Skeletal muscle tissue (tissue), 3 donors: ENCODE measurements at regions not wholly inside any gene's neighbourhood (a gene's known extent, or its start where the extent isn't known, plus 50 kb on each side); places are given as distances from the start of the nearest gene placed in this dataset.
"Not testable (repeated sequence)": the region's sequence is repeated elsewhere in the genome, so short reads cannot be mapped to it uniquely, and the experiment has no call there.

Experiments used
- H3K27ac ChIP-seq: one replicate; pipeline ENCODE4 v1.7.0; 2013; ENCODE audit warnings: mild to moderate bottlenecking, low read depth, low read length, inconsistent platforms
- H3K27me3 ChIP-seq, 3 donors: one replicate each; pipeline ENCODE4 v1.7.0; 2013; ENCODE audit warnings: low read length in 3 of 3; ENCODE audit not compliant: control insufficient read depth in 3 of 3, insufficient read depth in 3 of 3
- H3K36me3 ChIP-seq, 3 donors: one replicate each; pipeline ENCODE4 v1.7.0; 2013; ENCODE audit warnings: low read length in 3 of 3; ENCODE audit not compliant: control insufficient read depth in 3 of 3, insufficient read depth in 3 of 3
- H3K4me1 ChIP-seq, 3 donors: one replicate each; pipeline ENCODE4 v1.7.0; 2013; ENCODE audit warnings: low read length in 3 of 3, mild to moderate bottlenecking in 3 of 3; ENCODE audit not compliant: control insufficient read depth in 3 of 3, insufficient read depth in 3 of 3
- H3K4me3 ChIP-seq, 3 donors: one replicate each; pipeline ENCODE4 v1.7.0; 2013; ENCODE audit warnings: low read length in 3 of 3
- H3K9ac ChIP-seq, 3 donors: one replicate each; pipeline ENCODE4 v1.7.0; 2013; ENCODE audit warnings: low read length in 3 of 3, mild to moderate bottlenecking in 3 of 3, moderate library complexity in 2 of 3, low read depth in 1 of 3
- H3K9me3 ChIP-seq, 3 donors: one replicate each; pipeline ENCODE4 v1.7.0; 2013; ENCODE audit warnings: low read length in 3 of 3; ENCODE audit not compliant: control insufficient read depth in 3 of 3
- donor health status: Osteomylitis.

- H3K9me3 ChIP-seq = no peaks in the 10 kb centered on the region
- H3K4me1 ChIP-seq = no peaks in the 10 kb centered on the region
- no peak overlapping the region for H3K27ac ChIP-seq
- no peak overlapping the region for H3K4me3 ChIP-seq
- no peaks in the 10 kb centered on the region for H3K36me3 ChIP-seq
- no peaks in the 10 kb centered on the region for H3K27me3 ChIP-seq
- H3K9ac ChIP-seq = no peak overlapping the region
Measured at GRCh38 chr3:82637574-82637973, 876.1 kb upstream of the GBE1 start.

DNA sequence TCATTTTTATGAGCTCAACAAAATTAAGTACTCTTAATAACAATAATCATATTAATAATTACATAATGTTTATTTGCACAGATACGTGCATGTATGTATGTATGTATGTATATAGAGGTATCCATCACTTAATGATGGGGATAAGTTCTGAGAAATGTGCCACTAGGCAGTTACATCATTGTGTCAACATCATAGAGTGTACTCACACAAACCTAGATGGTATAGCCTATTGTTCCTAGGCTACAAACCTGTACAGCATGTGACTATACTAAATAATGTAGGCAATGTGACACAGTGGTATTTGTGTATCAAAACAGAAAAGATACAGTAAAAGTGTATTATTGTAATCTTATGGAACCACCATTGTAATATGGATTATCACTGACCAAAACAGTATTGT, 874.7 kb upstream of the GBE1 start:
- no peaks in the 10 kb centered on the region for H3K4me1 ChIP-seq
- H3K9me3 ChIP-seq = no peaks in the 10 kb centered on the region
- H3K27me3 ChIP-seq = no peaks in the 10 kb centered on the region
- H3K27ac ChIP-seq = no peak overlapping the region
- H3K4me3 ChIP-seq = no peak overlapping the region
- no peak overlapping the region for H3K9ac ChIP-seq
- no peaks in the 10 kb centered on the region for H3K36me3 ChIP-seq

DNA sequence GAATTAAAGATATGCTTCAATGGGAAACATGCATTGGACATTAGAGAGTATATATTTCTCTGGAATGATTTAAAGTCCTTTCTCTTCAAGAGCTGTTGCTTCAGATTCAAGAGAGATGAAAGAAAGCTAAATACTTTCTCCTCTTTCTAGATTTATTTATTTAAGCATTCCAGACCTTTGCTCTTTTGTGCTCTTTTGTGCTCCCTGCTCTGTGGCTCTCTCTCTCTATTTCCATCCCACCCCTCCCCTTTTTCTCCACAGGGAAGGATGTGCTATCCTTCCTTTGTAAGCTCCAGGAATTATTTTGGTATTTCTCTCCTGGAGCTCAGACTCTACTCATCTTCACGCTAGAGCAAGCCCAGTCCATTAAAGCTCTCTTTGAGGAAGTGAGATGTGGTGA, 871.9 kb upstream of the GBE1 start:
- Histone ChIP-seq H3K36me3 (no peaks in the 10 kb centered on the region), H3K9ac (no peak overlapping the region), H3K27ac (no peak overlapping the region), H3K4me1 (no peaks in the 10 kb centered on the region), H3K9me3 (no peaks in the 10 kb centered on the region), H3K4me3 (no peak overlapping the region), H3K27me3 (no peaks in the 10 kb centered on the region)

GRCh38 chr3:82629937-82630336, 868.5 kb upstream of the GBE1 start:
- H3K4me3 ChIP-seq = no peak overlapping the region
- H3K9ac ChIP-seq = no peak overlapping the region
- H3K4me1 ChIP-seq = no peaks in the 10 kb centered on the region
- no peaks in the 10 kb centered on the region for H3K36me3 ChIP-seq
- no peak overlapping the region for H3K27ac ChIP-seq
- no peaks in the 10 kb centered on the region for H3K27me3 ChIP-seq
- no peaks in the 10 kb centered on the region for H3K9me3 ChIP-seq

- H3K4me1 ChIP-seq = no peaks in the 10 kb centered on the region
- H3K9ac ChIP-seq = no peak overlapping the region
- H3K4me3 ChIP-seq = no peak overlapping the region
- H3K27me3 ChIP-seq = no peaks in the 10 kb centered on the region
- H3K36me3 ChIP-seq = no peaks in the 10 kb centered on the region
- H3K9me3 ChIP-seq = peaks cover 0 to 3% (median 0%) of the 10 kb centered on the region in 3 donors
- H3K27ac ChIP-seq = no peak overlapping the region
Measured at GRCh38 chr3:82628385-82629014, 867.1 kb upstream of the GBE1 start.

DNA sequence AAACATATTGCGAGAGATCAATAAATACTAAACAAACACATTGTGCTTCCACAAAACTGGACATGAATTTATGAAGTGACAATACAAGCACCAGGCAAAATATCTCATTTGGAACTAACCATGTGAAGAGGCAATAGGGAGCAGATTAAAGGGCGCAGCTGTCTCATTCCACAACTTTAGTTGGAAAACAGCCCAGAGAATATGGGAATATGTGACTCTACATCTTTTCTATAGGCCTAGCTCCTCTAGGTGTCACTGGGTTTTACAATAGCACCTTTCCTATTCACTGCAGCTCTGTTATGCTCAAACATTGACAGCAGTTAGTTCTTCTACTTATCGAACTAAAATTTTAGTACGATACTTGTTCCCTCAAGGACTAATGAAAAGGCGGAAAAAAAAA, 866.3 kb upstream of the GBE1 start:
- Histone ChIP-seq H3K27me3 (no peaks in the 10 kb centered on the region), H3K4me1 (no peaks in the 10 kb centered on the region), H3K27ac (no peak overlapping the region), H3K9ac (no peak overlapping the region), H3K4me3 (no peak overlapping the region), H3K9me3 (peaks cover 0 to 3% (median 0%) of the 10 kb centered on the region in 3 donors), H3K36me3 (no peaks in the 10 kb centered on the region)

- not testable (repeated sequence) for H3K9me3 ChIP-seq, H3K4me1 ChIP-seq, H3K9ac ChIP-seq, H3K27ac ChIP-seq, H3K4me3 ChIP-seq, H3K36me3 ChIP-seq, H3K27me3 ChIP-seq
Measured at GRCh38 chr3:82620744-82621143, 859.3 kb upstream of the GBE1 start.

GRCh38 chr3:82618594-82618993, 857.1 kb upstream of the GBE1 start:
- Histone ChIP-seq H3K27ac (no peak overlapping the region), H3K4me1 (no peaks in the 10 kb centered on the region), H3K36me3 (no peaks in the 10 kb centered on the region), H3K9me3 (no peaks in the 10 kb centered on the region), H3K4me3 (no peak overlapping the region), H3K27me3 (no peaks in the 10 kb centered on the region), H3K9ac (no peak overlapping the region)

- no peak overlapping the region for H3K4me3 ChIP-seq
- no peak overlapping the region for H3K9ac ChIP-seq
- no peaks in the 10 kb centered on the region for H3K9me3 ChIP-seq
- H3K4me1 ChIP-seq = no peaks in the 10 kb centered on the region
- no peaks in the 10 kb centered on the region for H3K27me3 ChIP-seq
- no peaks in the 10 kb centered on the region for H3K36me3 ChIP-seq
- no peak overlapping the region for H3K27ac ChIP-seq
Measured at GRCh38 chr3:82610236-82610635, 848.8 kb upstream of the GBE1 start.

GRCh38 chr3:82607391-82607790, 845.9 kb upstream of the GBE1 start:
- no peaks in the 10 kb centered on the region for H3K4me1 ChIP-seq
- no peaks in the 10 kb centered on the region for H3K27me3 ChIP-seq
- H3K27ac ChIP-seq = no peak overlapping the region
- no peaks in the 10 kb centered on the region for H3K36me3 ChIP-seq
- peaks cover 0 to 2% (median 0%) of the 10 kb centered on the region in 3 donors for H3K9me3 ChIP-seq
- H3K9ac ChIP-seq = no peak overlapping the region
- H3K4me3 ChIP-seq = no peak overlapping the region

- no peaks in the 10 kb centered on the region for H3K27me3 ChIP-seq
- H3K4me3 ChIP-seq = no peak overlapping the region
Measured at GRCh38 chr3:82596805-82597204, 835.4 kb upstream of the GBE1 start.

More at GRCh38 chr3:82596805-82597204, 835.4 kb upstream of the GBE1 start:
- Histone ChIP-seq H3K4me1 (no peaks in the 10 kb centered on the region), H3K27ac (no peak overlapping the region), H3K9me3 (no peaks in the 10 kb centered on the region), H3K9ac (no peak overlapping the region), H3K36me3 (no peaks in the 10 kb centered on the region)
